AG04449 (cell line): ENCODE measurements at regions not wholly inside any gene's neighbourhood (a gene's known extent, or its start where the extent isn't known, plus 50 kb on each side); places are given as distances from the start of the nearest gene placed in this dataset.
"Not testable (repeated sequence)": the region's sequence is repeated elsewhere in the genome, so short reads cannot be mapped to it uniquely, and the experiment has no call there.

Experiments used
- CTCF ChIA-PET: fragments of 350-600 bp; formaldehyde crosslinking; extraction: SDS; loops from one replicate; lab custom pipeline; 2021; ENCODE audit warnings: antibody characterized with exemption; lab: Yijun Ruan, JAX
- POLR2A ChIA-PET: fragments of 400-600, 350-600 bp; formaldehyde crosslinking; extraction: SDS; loops from one replicate; lab custom pipeline; 2020; ENCODE audit warnings: antibody characterized with exemption, inconsistent platforms; lab: Yijun Ruan, JAX
- DNase-seq: peaks from one replicate; pipeline ENCODE4 v3.0.0-alpha.2; 2010; ENCODE audit warnings: low read depth, low spot score
- H3K4me3 ChIP-seq: 2 replicates; pipeline ENCODE4 v1.5.1; 2011; ENCODE audit warnings: low read depth, mild to moderate bottlenecking, control low read depth, low read length
- TF ChIP-seq, protein P1 (sequence below): IDR thresholded peaks from one replicate; pipeline ENCODE4 v1.5.1; 2011; ENCODE audit warnings: mild to moderate bottlenecking, moderate library complexity, low read length, control low read depth, inconsistent platforms; ENCODE audit not compliant: insufficient read depth; ENCODE audit errors: missing control alignments

DNA sequence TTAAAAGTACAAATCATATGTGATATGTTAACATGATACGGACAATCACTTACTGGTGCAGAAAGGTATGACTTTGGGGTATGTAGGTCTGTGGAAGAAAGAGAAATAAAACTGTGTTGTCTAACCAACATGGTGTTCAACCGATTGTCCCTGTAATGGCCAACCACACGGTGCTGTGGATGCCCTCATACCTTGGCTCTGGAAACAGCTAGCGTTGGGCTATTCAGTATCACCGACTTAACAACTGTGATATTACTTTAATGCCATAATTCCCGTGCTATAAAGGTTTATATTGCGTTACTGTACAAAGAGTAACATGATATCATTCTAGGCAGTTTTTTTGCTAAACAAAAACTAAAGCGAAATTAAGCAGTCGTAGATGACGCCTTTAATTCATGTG, 448.3 kb downstream of the EFNB2 start:
- H3K4me3 ChIP-seq, result no peak overlapping the region
- POLR2A ChIA-PET, result no interaction called here
- CTCF ChIA-PET, result no interaction called here
- no peak for DNase-seq
- TF ChIP-seq, protein P1, sequence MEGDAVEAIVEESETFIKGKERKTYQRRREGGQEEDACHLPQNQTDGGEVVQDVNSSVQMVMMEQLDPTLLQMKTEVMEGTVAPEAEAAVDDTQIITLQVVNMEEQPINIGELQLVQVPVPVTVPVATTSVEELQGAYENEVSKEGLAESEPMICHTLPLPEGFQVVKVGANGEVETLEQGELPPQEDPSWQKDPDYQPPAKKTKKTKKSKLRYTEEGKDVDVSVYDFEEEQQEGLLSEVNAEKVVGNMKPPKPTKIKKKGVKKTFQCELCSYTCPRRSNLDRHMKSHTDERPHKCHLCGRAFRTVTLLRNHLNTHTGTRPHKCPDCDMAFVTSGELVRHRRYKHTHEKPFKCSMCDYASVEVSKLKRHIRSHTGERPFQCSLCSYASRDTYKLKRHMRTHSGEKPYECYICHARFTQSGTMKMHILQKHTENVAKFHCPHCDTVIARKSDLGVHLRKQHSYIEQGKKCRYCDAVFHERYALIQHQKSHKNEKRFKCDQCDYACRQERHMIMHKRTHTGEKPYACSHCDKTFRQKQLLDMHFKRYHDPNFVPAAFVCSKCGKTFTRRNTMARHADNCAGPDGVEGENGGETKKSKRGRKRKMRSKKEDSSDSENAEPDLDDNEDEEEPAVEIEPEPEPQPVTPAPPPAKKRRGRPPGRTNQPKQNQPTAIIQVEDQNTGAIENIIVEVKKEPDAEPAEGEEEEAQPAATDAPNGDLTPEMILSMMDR, result no peak

- no peak for DNase-seq
- ChIA-PET POLR2A (no interaction called here), CTCF (interaction anchor here (0.6 to 2.2 kb wide), 11 partner anchors 14 to 450 kb away, joined by 3 to 6 read pairs (median 3); no protein-coding TSS in a partner anchor)
- TF ChIP-seq, protein P1, result peak; percentile 43
- H3K4me3 ChIP-seq, result no peak overlapping the region
These were observed 451.7 kb downstream of the EFNB2 start for GRCh38 chr13:106083620-106084350.

DNA sequence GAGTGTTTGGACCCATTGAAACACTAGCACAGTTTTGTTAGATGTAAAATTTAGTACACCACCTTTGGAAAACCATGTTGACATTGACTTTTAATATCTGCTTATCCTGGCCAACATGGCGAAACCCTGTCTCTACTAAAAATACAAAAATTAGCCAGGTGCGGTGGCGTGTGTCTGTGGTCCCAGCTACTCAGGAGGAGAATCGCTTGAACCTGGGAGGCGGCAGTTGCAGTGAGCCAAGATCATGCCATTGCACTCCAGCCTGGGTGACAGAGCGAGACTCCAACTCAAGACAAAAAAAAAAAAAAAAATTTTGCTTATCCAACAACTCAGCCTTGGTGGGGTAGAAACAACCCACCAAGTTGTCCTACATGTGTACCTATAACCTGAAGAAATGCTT, 454.2 kb downstream of the EFNB2 start:
- CTCF ChIA-PET, POLR2A ChIA-PET: not testable (repeated sequence)

DNA sequence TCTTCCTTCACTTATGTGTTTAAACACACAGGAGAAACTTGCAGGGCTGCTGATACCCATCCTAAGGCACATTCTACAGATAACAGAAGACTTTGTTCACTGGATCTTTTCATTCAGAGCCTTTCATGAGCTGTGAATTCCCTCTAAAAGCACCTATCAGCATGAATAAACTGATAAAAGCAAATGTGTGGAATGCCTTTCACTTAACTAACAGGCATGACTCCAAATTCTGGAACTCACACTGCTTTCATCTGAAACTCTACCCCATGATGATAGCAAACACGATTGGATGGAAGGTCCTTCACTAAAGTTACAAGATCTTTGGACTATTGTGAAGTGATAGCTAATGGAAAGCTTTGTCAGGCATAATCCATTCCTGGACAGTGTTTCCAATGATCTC, 457.3 kb downstream of the EFNB2 start:
- CTCF ChIA-PET, result interaction anchor here (0.8 to 1.9 kb wide), 4 partner anchors 9 to 441 kb away, joined by 3 to 4 read pairs (median 4); no protein-coding TSS in a partner anchor
- no peak overlapping the region for H3K4me3 ChIP-seq
- DNase-seq, result no peak
- TF ChIP-seq, protein P1, result no peak
- POLR2A ChIA-PET, result interaction anchor here (0.7 kb wide), 1 partner anchor 453 kb away, joined by 3 read pairs; no protein-coding TSS in a partner anchor

More for the DNA sequence above, 454.2 kb downstream of the EFNB2 start:
- not testable (repeated sequence) for H3K4me3 ChIP-seq, DNase-seq

GRCh38 chr13:106077017-106077416, 458.4 kb downstream of the EFNB2 start:
- TF ChIP-seq, protein P1, result no peak
- no peak for DNase-seq
- CTCF ChIA-PET, result no interaction called here
- POLR2A ChIA-PET, result no interaction called here
- H3K4me3 ChIP-seq, result no peak overlapping the region

- CTCF ChIA-PET, result no interaction called here
These were observed 463.4 kb downstream of the EFNB2 start for GRCh38 chr13:106072014-106072413.

More at GRCh38 chr13:106072014-106072413, 463.4 kb downstream of the EFNB2 start:
- POLR2A ChIA-PET, result no interaction called here
- no peak for DNase-seq
- no peak overlapping the region for H3K4me3 ChIP-seq
- TF ChIP-seq, protein P1, result no peak
